ENCODE measurements at regions not wholly inside any gene's neighbourhood (a gene's known extent, or its start where the extent isn't known, plus 50 kb on each side); places are given as distances from the start of the nearest gene placed in this dataset.

GRCh38 chr6:53418288-53418687, 69.5 kb upstream of the ELOVL5 start:
- no peak overlapping the region for H3K4me3 ChIP-seq (ENCODE audit: low read depth, low read length)
- TF ChIP-seq, protein P1, sequence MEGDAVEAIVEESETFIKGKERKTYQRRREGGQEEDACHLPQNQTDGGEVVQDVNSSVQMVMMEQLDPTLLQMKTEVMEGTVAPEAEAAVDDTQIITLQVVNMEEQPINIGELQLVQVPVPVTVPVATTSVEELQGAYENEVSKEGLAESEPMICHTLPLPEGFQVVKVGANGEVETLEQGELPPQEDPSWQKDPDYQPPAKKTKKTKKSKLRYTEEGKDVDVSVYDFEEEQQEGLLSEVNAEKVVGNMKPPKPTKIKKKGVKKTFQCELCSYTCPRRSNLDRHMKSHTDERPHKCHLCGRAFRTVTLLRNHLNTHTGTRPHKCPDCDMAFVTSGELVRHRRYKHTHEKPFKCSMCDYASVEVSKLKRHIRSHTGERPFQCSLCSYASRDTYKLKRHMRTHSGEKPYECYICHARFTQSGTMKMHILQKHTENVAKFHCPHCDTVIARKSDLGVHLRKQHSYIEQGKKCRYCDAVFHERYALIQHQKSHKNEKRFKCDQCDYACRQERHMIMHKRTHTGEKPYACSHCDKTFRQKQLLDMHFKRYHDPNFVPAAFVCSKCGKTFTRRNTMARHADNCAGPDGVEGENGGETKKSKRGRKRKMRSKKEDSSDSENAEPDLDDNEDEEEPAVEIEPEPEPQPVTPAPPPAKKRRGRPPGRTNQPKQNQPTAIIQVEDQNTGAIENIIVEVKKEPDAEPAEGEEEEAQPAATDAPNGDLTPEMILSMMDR (IDR thresholded peaks at IDR 0.05; ENCODE audit: insufficient read depth, low read depth, low read length) = no peak
- DNase-seq (ENCODE audit: low read depth) = no peak

DNA sequence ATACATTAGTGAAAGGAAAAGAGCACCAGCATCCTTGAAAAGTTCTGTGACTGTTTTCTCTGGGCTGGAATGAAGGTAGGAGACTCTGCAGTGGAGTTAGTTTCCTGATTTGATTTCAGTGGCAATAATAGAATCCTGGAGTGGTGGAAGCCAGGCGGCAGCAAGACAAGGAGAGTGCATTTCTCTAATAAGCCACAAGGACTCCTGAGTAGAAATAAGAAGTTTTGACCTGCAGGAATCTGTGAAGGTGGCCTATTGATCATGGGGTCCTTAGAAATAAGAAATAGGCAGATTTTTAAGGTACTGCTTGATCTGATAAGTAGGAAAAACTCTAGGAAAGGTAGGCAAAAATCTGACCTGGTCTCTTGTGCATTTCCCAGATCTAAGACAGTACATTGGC, 68.4 kb upstream of the ELOVL5 start:
- H3K4me3 ChIP-seq (ENCODE audit: low read depth, low read length) = no peak overlapping the region
- no peak for DNase-seq (ENCODE audit: low read depth)
- TF ChIP-seq, protein P1 (IDR thresholded peaks at IDR 0.05; ENCODE audit: insufficient read depth, low read depth, low read length) = peak; percentile 20

- DNase-seq (ENCODE audit: low read depth) = no peak
- no peak overlapping the region for H3K4me3 ChIP-seq (ENCODE audit: low read depth, low read length)
- TF ChIP-seq, protein P1 (IDR thresholded peaks at IDR 0.05; ENCODE audit: insufficient read depth, low read depth, low read length) = no peak
Observed at GRCh38 chr6:53413326-53413725, 64.6 kb upstream of the ELOVL5 start.

DNA sequence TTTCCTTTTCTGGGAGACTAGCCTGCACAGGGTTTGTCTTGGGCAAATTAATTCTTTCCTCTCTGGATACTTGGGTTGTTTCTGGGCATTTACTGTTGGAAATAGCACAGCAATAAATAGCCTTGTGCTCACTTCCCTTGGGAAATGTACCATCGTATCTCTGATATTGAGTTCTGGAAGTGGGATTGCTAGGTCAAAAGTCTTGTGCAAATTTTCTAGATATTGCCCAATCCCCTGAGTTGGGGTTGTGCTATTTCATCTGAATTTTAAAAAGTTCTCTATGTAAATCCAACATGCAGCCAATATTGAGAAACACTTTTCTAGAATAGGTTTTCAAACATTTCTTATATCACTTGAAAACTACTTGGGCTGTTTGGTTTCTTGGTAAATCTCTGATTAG, 64.0 kb upstream of the ELOVL5 start:
- DNase-seq (ENCODE audit: low read depth) = no peak
- no peak overlapping the region for H3K4me3 ChIP-seq (ENCODE audit: low read depth, low read length)
- TF ChIP-seq, protein P1 (IDR thresholded peaks at IDR 0.05; ENCODE audit: insufficient read depth, low read depth, low read length) = no peak

DNA sequence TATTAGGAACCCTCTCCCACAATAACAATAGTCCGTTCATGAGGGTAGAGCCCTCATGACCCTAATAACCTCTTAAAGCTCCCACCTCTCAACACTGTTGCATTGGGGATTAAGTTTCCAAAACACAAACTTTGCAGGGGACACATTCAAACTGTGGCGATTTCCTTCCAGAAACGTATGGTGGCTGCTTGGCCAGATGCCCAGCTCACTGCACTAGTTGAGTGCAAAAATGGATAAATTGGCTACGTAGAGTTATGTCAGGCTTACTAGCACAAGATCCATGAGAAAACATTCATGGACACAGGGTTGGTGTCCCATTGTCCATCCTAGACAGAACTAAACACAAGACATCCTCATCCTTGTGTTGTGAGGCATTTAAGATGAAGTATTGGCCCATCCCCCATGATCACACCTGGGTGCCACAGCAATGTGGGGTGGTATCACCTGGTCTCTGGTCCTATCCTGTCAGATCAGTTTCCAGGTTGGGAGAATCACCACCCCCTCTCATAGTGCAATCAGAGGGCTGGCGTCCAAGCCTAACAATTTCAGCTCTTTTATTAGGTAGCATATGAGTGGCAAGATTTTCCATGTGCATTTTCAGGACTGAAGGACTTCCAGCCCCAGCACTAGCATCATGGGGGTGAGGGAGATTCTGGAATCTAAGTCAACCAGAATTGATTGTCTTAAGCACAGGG, 63.4 kb upstream of the ELOVL5 start:
- TF ChIP-seq, protein P1 (IDR thresholded peaks at IDR 0.05; ENCODE audit: insufficient read depth, low read depth, low read length) = no peak
- DNase-seq (ENCODE audit: low read depth) = no peak
- no peak overlapping the region for H3K4me3 ChIP-seq (ENCODE audit: low read depth, low read length)

DNA sequence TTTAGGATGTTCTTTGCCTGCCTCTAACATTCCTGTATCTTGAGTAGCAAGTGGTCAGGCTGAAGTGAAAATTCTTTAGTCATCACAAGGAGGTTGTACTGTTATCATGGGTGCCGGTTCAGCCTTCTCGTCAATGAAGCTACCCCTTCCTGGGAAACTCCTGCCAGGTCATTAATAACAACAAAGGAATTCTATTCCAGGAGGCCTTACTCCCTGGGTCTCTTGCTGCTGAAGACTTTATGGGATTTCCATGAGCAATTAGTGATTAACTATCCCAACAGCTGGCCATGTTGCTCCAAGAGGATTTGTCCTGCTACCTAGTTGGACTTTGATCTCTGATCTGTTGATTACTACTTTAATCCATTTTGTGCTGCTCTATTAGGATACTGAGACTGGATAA, 62.7 kb upstream of the ELOVL5 start:
- TF ChIP-seq, protein P1 (IDR thresholded peaks at IDR 0.05; ENCODE audit: insufficient read depth, low read depth, low read length) = no peak
- H3K4me3 ChIP-seq (ENCODE audit: low read depth, low read length) = no peak overlapping the region
- no peak for DNase-seq (ENCODE audit: low read depth)
